ENCODE measurements at regions not wholly inside any gene's neighbourhood (a gene's known extent, or its start where the extent isn't known, plus 50 kb on each side); places are given as distances from the start of the nearest gene placed in this dataset.

- H3K4me3 Mint-ChIP-seq, result no peak overlapping the region
- no peak for DNase-seq
These were observed 1953.8 kb downstream of the MAT2B start for GRCh38 chr5:165459232-165459631.

GRCh38 chr5:165460911-165461310 is 1955.5 kb downstream of the MAT2B start:
- no peaks in the 10 kb centered on the region for H3K27me3 Mint-ChIP-seq (ENCODE audit: low read depth)
- no peak overlapping the region for H3K4me3 Mint-ChIP-seq
- no peak for DNase-seq
- CTCF ChIA-PET, result no interaction called here
- no peak for ATAC-seq
- H3K27ac Mint-ChIP-seq, result no peak overlapping the region
- POLR2A ChIA-PET, result no interaction called here
- no peaks in the 10 kb centered on the region for H3K9me3 Mint-ChIP-seq (ENCODE audit: insufficient read depth)
- H3K4me1 Mint-ChIP-seq (ENCODE audit: low read depth), result no peaks in the 10 kb centered on the region
- no peaks in the 10 kb centered on the region for H3K36me3 Mint-ChIP-seq (ENCODE audit: low read depth)

More at GRCh38 chr5:165459232-165459631, 1953.8 kb downstream of the MAT2B start:
- H3K9me3 Mint-ChIP-seq (ENCODE audit: insufficient read depth), result no peaks in the 10 kb centered on the region
- H3K36me3 Mint-ChIP-seq (ENCODE audit: low read depth), result no peaks in the 10 kb centered on the region
- POLR2A ChIA-PET, result no interaction called here
- no peaks in the 10 kb centered on the region for H3K4me1 Mint-ChIP-seq (ENCODE audit: low read depth)
- CTCF ChIA-PET, result no interaction called here
- no peaks in the 10 kb centered on the region for H3K27me3 Mint-ChIP-seq (ENCODE audit: low read depth)
- no peak overlapping the region for H3K27ac Mint-ChIP-seq
- ATAC-seq, result no peak

GRCh38 chr5:165477546-165477945 is 1972.1 kb downstream of the MAT2B start:
- H3K27me3 Mint-ChIP-seq (ENCODE audit: low read depth), result no peaks in the 10 kb centered on the region
- no peak overlapping the region for H3K4me3 Mint-ChIP-seq
- no peak for ATAC-seq
- POLR2A ChIA-PET, result interaction anchor here (0.6 kb wide), 1 partner anchor 208 kb away, joined by 4 read pairs; no protein-coding TSS in a partner anchor
- DNase-seq, result no peak
- H3K9me3 Mint-ChIP-seq (ENCODE audit: insufficient read depth), result no peaks in the 10 kb centered on the region
- H3K27ac Mint-ChIP-seq, result no peak overlapping the region
- H3K36me3 Mint-ChIP-seq (ENCODE audit: low read depth), result no peaks in the 10 kb centered on the region
- CTCF ChIA-PET, result no interaction called here
- H3K4me1 Mint-ChIP-seq (ENCODE audit: low read depth), result no peaks in the 10 kb centered on the region

GRCh38 chr5:165495829-165496380 is 1990.5 kb downstream of the MAT2B start:
- H3K27me3 Mint-ChIP-seq (ENCODE audit: low read depth), result no peaks in the 10 kb centered on the region
- CTCF ChIA-PET, result no interaction called here

GRCh38 chr5:165497707-165498106 is 1992.3 kb downstream of the MAT2B start:
- Mint-ChIP-seq H3K36me3 (ENCODE audit: low read depth) (no peaks in the 10 kb centered on the region), H3K27ac (no peak overlapping the region), H3K9me3 (ENCODE audit: insufficient read depth) (peaks cover 5% of the 10 kb centered on the region), H3K4me3 (no peak overlapping the region), H3K4me1 (ENCODE audit: low read depth) (no peaks in the 10 kb centered on the region), H3K27me3 (ENCODE audit: low read depth) (no peaks in the 10 kb centered on the region)
- POLR2A ChIA-PET, result no interaction called here
- no peak for ATAC-seq
- CTCF ChIA-PET, result no interaction called here
- DNase-seq, result no peak

More at GRCh38 chr5:165495829-165496380, 1990.5 kb downstream of the MAT2B start:
- no peak overlapping the region for H3K27ac Mint-ChIP-seq
- no peaks in the 10 kb centered on the region for H3K4me1 Mint-ChIP-seq (ENCODE audit: low read depth)
- peaks cover 5% of the 10 kb centered on the region for H3K9me3 Mint-ChIP-seq (ENCODE audit: insufficient read depth)
- DNase-seq (no peak), ATAC-seq (no peak)
- no peak overlapping the region for H3K4me3 Mint-ChIP-seq
- H3K36me3 Mint-ChIP-seq (ENCODE audit: low read depth), result no peaks in the 10 kb centered on the region
- POLR2A ChIA-PET, result no interaction called here

GRCh38 chr5:165502893-165503691 is 1997.7 kb downstream of the MAT2B start:
- ATAC-seq (no peak), DNase-seq (no peak)
- Mint-ChIP-seq H3K9me3 (ENCODE audit: insufficient read depth) (peaks cover 3% of the 10 kb centered on the region), H3K27ac (no peak overlapping the region), H3K36me3 (ENCODE audit: low read depth) (no peaks in the 10 kb centered on the region), H3K4me3 (no peak overlapping the region), H3K4me1 (ENCODE audit: low read depth) (no peaks in the 10 kb centered on the region), H3K27me3 (ENCODE audit: low read depth) (no peaks in the 10 kb centered on the region)
- ChIA-PET POLR2A (no interaction called here), CTCF (no interaction called here)

- ChIA-PET POLR2A (no interaction called here), CTCF (no interaction called here)
- Mint-ChIP-seq H3K36me3 (ENCODE audit: low read depth) (no peaks in the 10 kb centered on the region), H3K27ac (no peak overlapping the region), H3K4me3 (no peak overlapping the region), H3K4me1 (ENCODE audit: low read depth) (no peaks in the 10 kb centered on the region), H3K9me3 (ENCODE audit: insufficient read depth) (peaks cover 11% of the 10 kb centered on the region), H3K27me3 (ENCODE audit: low read depth) (no peaks in the 10 kb centered on the region)
- DNase-seq (no peak), ATAC-seq (no peak)
These were observed 1999.3 kb downstream of the MAT2B start for GRCh38 chr5:165504674-165505073.

- Mint-ChIP-seq H3K4me3 (no peak overlapping the region), H3K27me3 (ENCODE audit: low read depth) (no peaks in the 10 kb centered on the region), H3K27ac (no peak overlapping the region), H3K36me3 (ENCODE audit: low read depth) (no peaks in the 10 kb centered on the region), H3K9me3 (ENCODE audit: insufficient read depth) (peaks cover 18% of the 10 kb centered on the region), H3K4me1 (ENCODE audit: low read depth) (no peaks in the 10 kb centered on the region)
- ATAC-seq (no peak), DNase-seq (no peak)
- POLR2A ChIA-PET, result no interaction called here
- CTCF ChIA-PET, result no interaction called here
These were observed 2002.9 kb downstream of the MAT2B start for GRCh38 chr5:165508286-165508685.

- Mint-ChIP-seq H3K27ac (no peak overlapping the region), H3K36me3 (ENCODE audit: low read depth) (no peaks in the 10 kb centered on the region), H3K27me3 (ENCODE audit: low read depth) (no peaks in the 10 kb centered on the region), H3K4me3 (no peak overlapping the region), H3K4me1 (ENCODE audit: low read depth) (no peaks in the 10 kb centered on the region), H3K9me3 (ENCODE audit: insufficient read depth) (peaks cover 18% of the 10 kb centered on the region)
- POLR2A ChIA-PET, result no interaction called here
- no peak for ATAC-seq
- no peak for DNase-seq
- CTCF ChIA-PET, result no interaction called here
These were observed 2003.4 kb downstream of the MAT2B start for GRCh38 chr5:165508861-165509260.

GRCh38 chr5:165521816-165522610 is 2016.6 kb downstream of the MAT2B start:
- no peaks in the 10 kb centered on the region for H3K36me3 Mint-ChIP-seq (ENCODE audit: low read depth)
- ATAC-seq (no peak), DNase-seq (no peak)
- CTCF ChIA-PET, result no interaction called here
- H3K27me3 Mint-ChIP-seq (ENCODE audit: low read depth), result no peaks in the 10 kb centered on the region
- peaks cover 5% of the 10 kb centered on the region for H3K9me3 Mint-ChIP-seq (ENCODE audit: insufficient read depth)
- no peaks in the 10 kb centered on the region for H3K4me1 Mint-ChIP-seq (ENCODE audit: low read depth)
- POLR2A ChIA-PET, result no interaction called here
- H3K4me3 Mint-ChIP-seq, result no peak overlapping the region
- no peak overlapping the region for H3K27ac Mint-ChIP-seq

GRCh38 chr5:165525271-165525670 is 2019.9 kb downstream of the MAT2B start:
- POLR2A ChIA-PET, result no interaction called here
- Mint-ChIP-seq H3K36me3 (ENCODE audit: low read depth) (no peaks in the 10 kb centered on the region), H3K4me1 (ENCODE audit: low read depth) (no peaks in the 10 kb centered on the region), H3K27ac (no peak overlapping the region), H3K27me3 (ENCODE audit: low read depth) (no peaks in the 10 kb centered on the region), H3K4me3 (no peak overlapping the region), H3K9me3 (ENCODE audit: insufficient read depth) (peaks cover 8% of the 10 kb centered on the region)
- ATAC-seq (no peak), DNase-seq (no peak)
- CTCF ChIA-PET, result no interaction called here

- Mint-ChIP-seq H3K27ac (no peak overlapping the region), H3K27me3 (ENCODE audit: low read depth) (no peaks in the 10 kb centered on the region), H3K9me3 (ENCODE audit: insufficient read depth) (peaks cover 8% of the 10 kb centered on the region), H3K36me3 (ENCODE audit: low read depth) (no peaks in the 10 kb centered on the region), H3K4me3 (no peak overlapping the region), H3K4me1 (ENCODE audit: low read depth) (no peaks in the 10 kb centered on the region)
- ChIA-PET POLR2A (no interaction called here), CTCF (no interaction called here)
- no peak for DNase-seq
- no peak for ATAC-seq
These were observed 2020.9 kb downstream of the MAT2B start for GRCh38 chr5:165526357-165526756.

All from activated CD8-positive, alpha-beta T cell treated with anti-CD3 and anti-CD28 coated beads, Interleukin-2, amount 10 ng/mL, durations not matched to agents 7 days and 5 days (primary cell).